ENCODE measurements at regions not wholly inside any gene's neighbourhood (a gene's known extent, or its start where the extent isn't known, plus 50 kb on each side); places are given as distances from the start of the nearest gene placed in this dataset.

- Histone ChIP-seq H3K9me3 (no peaks in the 10 kb centered on the region), H3K36me3 (ENCODE audit: control insufficient read depth, insufficient read depth, low read length) (no peaks in the 10 kb centered on the region), H3K4me3 (ENCODE audit: low read depth, low read length) (no peak overlapping the region), H3K27me3 (replicated peaks; ENCODE audit: control insufficient read depth, insufficient read depth, low read length) (no peaks in the 10 kb centered on the region), H3K4me1 (peaks cover 4% of the 10 kb centered on the region; the same call in 1 of the 2 replicates)
- Mint-ChIP-seq H3K4me3 (ENCODE audit: unreplicated experiment) (no peak overlapping the region), H3K9me3 (ENCODE audit: unreplicated experiment) (no peaks in the 10 kb centered on the region), H3K27me3 (ENCODE audit: insufficient read depth, unreplicated experiment) (no peaks in the 10 kb centered on the region), H3K36me3 (ENCODE audit: insufficient read depth, unreplicated experiment) (no peaks in the 10 kb centered on the region), H3K4me1 (ENCODE audit: low read depth, unreplicated experiment) (no peaks in the 10 kb centered on the region), H3K27ac (ENCODE audit: unreplicated experiment) (no peak overlapping the region)
- no peak for TF ChIP-seq CTCF (IDR thresholded peaks at IDR 0.05; ENCODE audit: insufficient read depth in 1 of 2, low read depth in 1 of 2, low read length in 1 of 2, severe bottlenecking in 1 of 2, unreplicated experiment in 1 of 2)
- intact Hi-C loops (cut with micrococcal nuclease; ENCODE audit: unreplicated experiment) = no loop called here
- CTCF ChIA-PET = interaction anchor here (0.5 to 0.6 kb wide), 2 partner anchors 149 to 222 kb away, joined by 3 read pairs; no protein-coding TSS in a partner anchor
- no TSS peak for BruUV-seq (replicated peaks)
- no peak for DNase-seq
- POLR2A ChIA-PET = no interaction called here
Observed at GRCh38 chr11:119940401-119940976, 197.4 kb downstream of the TRIM29 start.

GRCh38 chr11:119937412-119937811, 200.5 kb downstream of the TRIM29 start:
- no peaks in the 10 kb centered on the region for H3K27me3 ChIP-seq (replicated peaks; ENCODE audit: control insufficient read depth, insufficient read depth, low read length)

GRCh38 chr11:119936426-119936825, 201.5 kb downstream of the TRIM29 start:
- H3K27me3 ChIP-seq (replicated peaks; ENCODE audit: control insufficient read depth, insufficient read depth, low read length) = no peaks in the 10 kb centered on the region
- CTCF ChIA-PET = no interaction called here
- no peak for DNase-seq
- H3K36me3 ChIP-seq (ENCODE audit: control insufficient read depth, insufficient read depth, low read length) = no peaks in the 10 kb centered on the region
- H3K9me3 ChIP-seq = no peaks in the 10 kb centered on the region
- no peaks in the 10 kb centered on the region for H3K4me1 ChIP-seq
- Mint-ChIP-seq H3K9me3 (ENCODE audit: unreplicated experiment) (no peaks in the 10 kb centered on the region), H3K36me3 (ENCODE audit: insufficient read depth, unreplicated experiment) (no peaks in the 10 kb centered on the region), H3K4me3 (ENCODE audit: unreplicated experiment) (no peak overlapping the region), H3K27me3 (ENCODE audit: insufficient read depth, unreplicated experiment) (peaks cover 4% of the 10 kb centered on the region), H3K4me1 (ENCODE audit: low read depth, unreplicated experiment) (no peaks in the 10 kb centered on the region), H3K27ac (ENCODE audit: unreplicated experiment) (no peak overlapping the region)
- BruUV-seq (replicated peaks) = no TSS peak
- H3K4me3 ChIP-seq (ENCODE audit: low read depth, low read length) = no peak overlapping the region
- no peak for TF ChIP-seq CTCF (IDR thresholded peaks at IDR 0.05; ENCODE audit: insufficient read depth in 1 of 2, low read depth in 1 of 2, low read length in 1 of 2, severe bottlenecking in 1 of 2, unreplicated experiment in 1 of 2)
- intact Hi-C loops (cut with micrococcal nuclease; ENCODE audit: unreplicated experiment) = no loop called here
- POLR2A ChIA-PET = interaction anchor here (0.6 kb wide), 1 partner anchor 129 kb away, joined by 3 read pairs; no protein-coding TSS in a partner anchor

More at GRCh38 chr11:119937412-119937811, 200.5 kb downstream of the TRIM29 start:
- H3K4me3 ChIP-seq (ENCODE audit: low read depth, low read length) = no peak overlapping the region
- DNase-seq = no peak
- Mint-ChIP-seq H3K9me3 (ENCODE audit: unreplicated experiment) (no peaks in the 10 kb centered on the region), H3K4me3 (ENCODE audit: unreplicated experiment) (no peak overlapping the region), H3K27ac (ENCODE audit: unreplicated experiment) (no peak overlapping the region), H3K27me3 (ENCODE audit: insufficient read depth, unreplicated experiment) (peaks cover 3% of the 10 kb centered on the region), H3K36me3 (ENCODE audit: insufficient read depth, unreplicated experiment) (no peaks in the 10 kb centered on the region), H3K4me1 (ENCODE audit: low read depth, unreplicated experiment) (no peaks in the 10 kb centered on the region)
- ChIA-PET CTCF (no interaction called here), POLR2A (no interaction called here)
- no TSS peak for BruUV-seq (replicated peaks)
- intact Hi-C loops (cut with micrococcal nuclease; ENCODE audit: unreplicated experiment) = no loop called here
- H3K9me3 ChIP-seq = no peaks in the 10 kb centered on the region
- peaks cover 4% of the 10 kb centered on the region; the same call in 1 of the 2 replicates for H3K4me1 ChIP-seq
- TF ChIP-seq CTCF (IDR thresholded peaks at IDR 0.05; ENCODE audit: insufficient read depth in 1 of 2, low read depth in 1 of 2, low read length in 1 of 2, severe bottlenecking in 1 of 2, unreplicated experiment in 1 of 2) = no peak
- H3K36me3 ChIP-seq (ENCODE audit: control insufficient read depth, insufficient read depth, low read length) = no peaks in the 10 kb centered on the region

Measured in Caco-2 (cell line).